ENCODE measurements at regions not wholly inside any gene's neighbourhood (a gene's known extent, or its start where the extent isn't known, plus 50 kb on each side); places are given as distances from the start of the nearest gene placed in this dataset.
A peak's percentile ranks its signal among the peaks of the same experiment; 100 is the strongest.

GRCh38 chr14:86665975-86666374 is 1136.0 kb downstream of the FLRT2 start:
- 84% methylated on average over 1 of the region's 1 CpG for WGBS
- Histone ChIP-seq H3K36me3 (no peaks in the 10 kb centered on the region), H3K27ac (replicated peaks in 1 of 4) (no peak overlapping the region), H3K27me3 (no peaks in the 10 kb centered on the region), H3K4me3 (no peak overlapping the region), H3K9me3 (no peaks in the 10 kb centered on the region), H3K4me1 (no peaks in the 10 kb centered on the region)
- intact Hi-C loops (cut with DNase I) = no loop called here
- TF ChIP-seq EP300 (IDR thresholded peaks at IDR 0.05) = no peak
- no peak for TF ChIP-seq CTCF (IDR thresholded peaks at IDR 0.05)
- no peak for TF ChIP-seq POLR2AphosphoS5 (IDR thresholded peaks at IDR 0.05)
- TF ChIP-seq POLR2A (IDR thresholded peaks at IDR 0.05; ENCODE audit: low read depth) = no peak
- no peak for DNase-seq (ENCODE audit: extremely low spot score)

GRCh38 chr14:86662334-86662733 is 1132.4 kb downstream of the FLRT2 start:
- WGBS = 94% methylated on average over 3 of the region's 3 CpGs
- DNase-seq (ENCODE audit: extremely low spot score) = no peak
- no peak for TF ChIP-seq POLR2AphosphoS5 (IDR thresholded peaks at IDR 0.05)
- TF ChIP-seq CTCF (IDR thresholded peaks at IDR 0.05) = no peak
- TF ChIP-seq POLR2A (IDR thresholded peaks at IDR 0.05; ENCODE audit: low read depth) = no peak
- H3K27me3 ChIP-seq = no peaks in the 10 kb centered on the region
- intact Hi-C loops (cut with DNase I) = no loop called here
- H3K4me1 ChIP-seq = no peaks in the 10 kb centered on the region
- H3K36me3 ChIP-seq = no peaks in the 10 kb centered on the region
- H3K27ac ChIP-seq (replicated peaks in 1 of 4) = no peak overlapping the region
- H3K4me3 ChIP-seq = no peak overlapping the region
- no peaks in the 10 kb centered on the region for H3K9me3 ChIP-seq

GRCh38 chr14:86654558-86655184 is 1124.7 kb downstream of the FLRT2 start:
- 62% methylated on average over 8 of the region's 8 CpGs for WGBS
- Histone ChIP-seq H3K4me1 (no peaks in the 10 kb centered on the region), H3K9me3 (no peaks in the 10 kb centered on the region), H3K4me3 (no peak overlapping the region), H3K36me3 (no peaks in the 10 kb centered on the region), H3K27ac (replicated peaks in 1 of 4) (no peak overlapping the region), H3K27me3 (no peaks in the 10 kb centered on the region)
- no peak for TF ChIP-seq POLR2A (IDR thresholded peaks at IDR 0.05; ENCODE audit: low read depth)
- TF ChIP-seq POLR2AphosphoS5 (IDR thresholded peaks at IDR 0.05) = no peak
- TF ChIP-seq EP300 (IDR thresholded peaks at IDR 0.05) = no peak
- peak in 2 of 3 experiments; percentile 15 to 17 for TF ChIP-seq CTCF (IDR thresholded peaks at IDR 0.05)
- DNase-seq (ENCODE audit: extremely low spot score) = no peak
- intact Hi-C loops (cut with DNase I) = no loop called here

GRCh38 chr14:86652526-86652925 is 1122.6 kb downstream of the FLRT2 start:
- Histone ChIP-seq H3K9me3 (no peaks in the 10 kb centered on the region), H3K4me1 (no peaks in the 10 kb centered on the region), H3K4me3 (no peak overlapping the region), H3K27ac (replicated peaks in 1 of 4) (no peak overlapping the region), H3K27me3 (no peaks in the 10 kb centered on the region), H3K36me3 (no peaks in the 10 kb centered on the region)
- intact Hi-C loops (cut with DNase I) = no loop called here
- TF ChIP-seq POLR2A (IDR thresholded peaks at IDR 0.05; ENCODE audit: low read depth) (no peak), POLR2AphosphoS5 (IDR thresholded peaks at IDR 0.05) (no peak), CTCF (IDR thresholded peaks at IDR 0.05) (no peak), EP300 (IDR thresholded peaks at IDR 0.05) (no peak)
- no peak for DNase-seq (ENCODE audit: extremely low spot score)
- 76% methylated on average over 4 of the region's 4 CpGs for WGBS
